ENCODE measurements at regions not wholly inside any gene's neighbourhood (a gene's known extent, or its start where the extent isn't known, plus 50 kb on each side); places are given as distances from the start of the nearest gene placed in this dataset.
"Not testable (repeated sequence)": the region's sequence is repeated elsewhere in the genome, so short reads cannot be mapped to it uniquely, and the experiment has no call there.

- dilution Hi-C loops (cut with MboI; ENCODE audit: extremely low pct_ligation_motif_present, low sequenced_read_pairs) = no loop called here
- Histone ChIP-seq H3K27ac (ENCODE audit: control insufficient read depth, insufficient read depth, low read length) (peak overlapping the region; percentile 87), H2AFZ (ENCODE audit: control insufficient read depth, low read length) (no peak overlapping the region), H3K79me2 (ENCODE audit: control insufficient read depth, insufficient read depth, low read length) (no peaks in the 10 kb centered on the region), H3K9ac (ENCODE audit: control insufficient read depth, extremely low read depth, insufficient read depth, low read length) (no peak overlapping the region), H3K4me2 (ENCODE audit: control insufficient read depth, extremely low read depth, insufficient read depth, low read depth, low read length) (peak overlapping the region; percentile 75), H3K4me1 (ENCODE audit: control insufficient read depth, extremely low read depth, insufficient read depth, low read length) (peaks cover 22% of the 10 kb centered on the region), H3K4me3 (ENCODE audit: control insufficient read depth in 2 of 3, extremely low read depth in 1 of 3, insufficient read depth in 2 of 3, low read depth in 1 of 3, low read length in 3 of 3) (peak overlapping the region in 2 of 3 experiments; percentile 1 to 2), H3K36me3 (ENCODE audit: control insufficient read depth in 2 of 2, extremely low read depth in 1 of 2, insufficient read depth in 2 of 2, low read length in 2 of 2) (no peaks in the 10 kb centered on the region), H3K27me3 (ENCODE audit: control insufficient read depth, extremely low read depth, insufficient read depth, low read length) (no peaks in the 10 kb centered on the region), H3K9me3 (ENCODE audit: control insufficient read depth, low read depth, low read length) (no peaks in the 10 kb centered on the region), H3K9me1 (ENCODE audit: control insufficient read depth, extremely low read depth, insufficient read depth, low read length) (no peaks in the 10 kb centered on the region), H4K20me1 (ENCODE audit: control insufficient read depth, extremely low read depth, insufficient read depth, low read length) (no peaks in the 10 kb centered on the region)
- TF ChIP-seq EZH2 (IDR thresholded peaks at IDR 0.05; ENCODE audit: low read length) (no peak), CTCF (optimal IDR thresholded peaks at IDR 0.05 in 1 of 3, IDR thresholded peaks at IDR 0.05 in 1 of 3, conservative IDR thresholded peaks at IDR 0.05 in 1 of 3; ENCODE audit: extremely low read depth in 1 of 3, insufficient read depth in 2 of 3, low read length in 3 of 3) (no peak)
- DNase-seq (ENCODE audit: low read depth, low spot score) = no peak
- FAIRE-seq = no peak
These were observed 179.9 kb downstream of the FASLG start for GRCh38 chr1:172838680-172839313.

GRCh38 chr1:172839639-172840038 lies 180.7 kb downstream of the FASLG start:
- H3K9ac ChIP-seq (ENCODE audit: control insufficient read depth, extremely low read depth, insufficient read depth, low read length); H3K9me3 ChIP-seq (ENCODE audit: control insufficient read depth, low read depth, low read length); H3K27ac ChIP-seq (ENCODE audit: control insufficient read depth, insufficient read depth, low read length); FAIRE-seq; H2AFZ ChIP-seq (ENCODE audit: control insufficient read depth, low read length); H3K27me3 ChIP-seq (ENCODE audit: control insufficient read depth, extremely low read depth, insufficient read depth, low read length); H4K20me1 ChIP-seq (ENCODE audit: control insufficient read depth, extremely low read depth, insufficient read depth, low read length); H3K4me3 ChIP-seq (ENCODE audit: control insufficient read depth in 2 of 3, extremely low read depth in 1 of 3, insufficient read depth in 2 of 3, low read depth in 1 of 3, low read length in 3 of 3); DNase-seq (ENCODE audit: low read depth, low spot score); H3K79me2 ChIP-seq (ENCODE audit: control insufficient read depth, insufficient read depth, low read length); H3K36me3 ChIP-seq (ENCODE audit: control insufficient read depth in 2 of 2, extremely low read depth in 1 of 2, insufficient read depth in 2 of 2, low read length in 2 of 2); H3K4me2 ChIP-seq (ENCODE audit: control insufficient read depth, extremely low read depth, insufficient read depth, low read depth, low read length); H3K9me1 ChIP-seq (ENCODE audit: control insufficient read depth, extremely low read depth, insufficient read depth, low read length); dilution Hi-C loops (cut with MboI; ENCODE audit: extremely low pct_ligation_motif_present, low sequenced_read_pairs): not testable (repeated sequence)
- H3K4me1 ChIP-seq (ENCODE audit: control insufficient read depth, extremely low read depth, insufficient read depth, low read length) = peaks cover 22% of the 10 kb centered on the region

GRCh38 chr1:172843444-172843843 lies 184.5 kb downstream of the FASLG start:
- no peak overlapping the region for H3K4me3 ChIP-seq (ENCODE audit: control insufficient read depth in 2 of 3, extremely low read depth in 1 of 3, insufficient read depth in 2 of 3, low read depth in 1 of 3, low read length in 3 of 3)
- H3K9me3 ChIP-seq (ENCODE audit: control insufficient read depth, low read depth, low read length) = no peaks in the 10 kb centered on the region
- FAIRE-seq (no peak), DNase-seq (ENCODE audit: low read depth, low spot score) (no peak)
- no peaks in the 10 kb centered on the region for H4K20me1 ChIP-seq (ENCODE audit: control insufficient read depth, extremely low read depth, insufficient read depth, low read length)
- no peak overlapping the region for H3K4me2 ChIP-seq (ENCODE audit: control insufficient read depth, extremely low read depth, insufficient read depth, low read depth, low read length)
- dilution Hi-C loops (cut with MboI; ENCODE audit: extremely low pct_ligation_motif_present, low sequenced_read_pairs) = no loop called here
- no peak overlapping the region for H3K27ac ChIP-seq (ENCODE audit: control insufficient read depth, insufficient read depth, low read length)
- peaks cover 9% of the 10 kb centered on the region for H3K4me1 ChIP-seq (ENCODE audit: control insufficient read depth, extremely low read depth, insufficient read depth, low read length)
- H3K27me3 ChIP-seq (ENCODE audit: control insufficient read depth, extremely low read depth, insufficient read depth, low read length) = no peaks in the 10 kb centered on the region
- no peaks in the 10 kb centered on the region for H3K36me3 ChIP-seq (ENCODE audit: control insufficient read depth in 2 of 2, extremely low read depth in 1 of 2, insufficient read depth in 2 of 2, low read length in 2 of 2)
- H3K9me1 ChIP-seq (ENCODE audit: control insufficient read depth, extremely low read depth, insufficient read depth, low read length) = no peaks in the 10 kb centered on the region
- H3K79me2 ChIP-seq (ENCODE audit: control insufficient read depth, insufficient read depth, low read length) = no peaks in the 10 kb centered on the region
- H2AFZ ChIP-seq (ENCODE audit: control insufficient read depth, low read length) = no peak overlapping the region
- H3K9ac ChIP-seq (ENCODE audit: control insufficient read depth, extremely low read depth, insufficient read depth, low read length) = no peak overlapping the region
- no peak for TF ChIP-seq CTCF (optimal IDR thresholded peaks at IDR 0.05 in 1 of 3, IDR thresholded peaks at IDR 0.05 in 1 of 3, conservative IDR thresholded peaks at IDR 0.05 in 1 of 3; ENCODE audit: extremely low read depth in 1 of 3, insufficient read depth in 2 of 3, low read length in 3 of 3)
- no peak for TF ChIP-seq EZH2 (IDR thresholded peaks at IDR 0.05; ENCODE audit: low read length)
